OCI-LY3 (cell line): ENCODE measurements at regions not wholly inside any gene's neighbourhood (a gene's known extent, or its start where the extent isn't known, plus 50 kb on each side); places are given as distances from the start of the nearest gene placed in this dataset.

Source experiments
- EZH2phosphoT487 ChIP-seq: fragments of 200-600 bp; shearing (Covaris generic); IDR thresholded peaks from 2 replicates; pipeline ENCODE4 v1.6.1; 2018; ENCODE audit warnings: antibody characterized with exemption, mixed run types, low read depth
- TF ChIP-seq, protein P1 (sequence below): fragments of 200-600, 300-600 bp; sonication (generic); IDR thresholded peaks from 2 replicates; pipeline ENCODE4 v1.5.1; 2014; ENCODE audit warnings: antibody characterized with exemption, low read length, low read depth

DNA sequence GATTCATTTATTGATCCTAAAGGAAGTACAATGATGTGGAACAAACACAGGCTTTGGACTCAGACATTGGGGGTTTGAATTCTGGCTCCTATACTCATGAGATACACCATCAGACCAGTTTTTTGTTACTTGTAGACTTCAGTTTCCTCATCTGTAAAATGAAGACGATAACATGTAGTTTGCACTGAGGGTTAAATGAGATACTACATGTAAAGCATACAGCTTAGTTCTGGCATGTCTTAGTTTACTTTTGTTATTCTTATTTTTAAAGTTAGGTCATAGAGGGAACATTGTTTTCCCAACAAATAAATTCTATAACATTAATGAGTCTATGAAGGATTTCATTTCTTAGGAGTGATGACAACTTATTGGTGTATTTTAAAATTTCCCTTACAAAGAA lies 183.5 kb upstream of the FAM3C start:
- TF ChIP-seq EZH2phosphoT487: no peak
- TF ChIP-seq, protein P1, sequence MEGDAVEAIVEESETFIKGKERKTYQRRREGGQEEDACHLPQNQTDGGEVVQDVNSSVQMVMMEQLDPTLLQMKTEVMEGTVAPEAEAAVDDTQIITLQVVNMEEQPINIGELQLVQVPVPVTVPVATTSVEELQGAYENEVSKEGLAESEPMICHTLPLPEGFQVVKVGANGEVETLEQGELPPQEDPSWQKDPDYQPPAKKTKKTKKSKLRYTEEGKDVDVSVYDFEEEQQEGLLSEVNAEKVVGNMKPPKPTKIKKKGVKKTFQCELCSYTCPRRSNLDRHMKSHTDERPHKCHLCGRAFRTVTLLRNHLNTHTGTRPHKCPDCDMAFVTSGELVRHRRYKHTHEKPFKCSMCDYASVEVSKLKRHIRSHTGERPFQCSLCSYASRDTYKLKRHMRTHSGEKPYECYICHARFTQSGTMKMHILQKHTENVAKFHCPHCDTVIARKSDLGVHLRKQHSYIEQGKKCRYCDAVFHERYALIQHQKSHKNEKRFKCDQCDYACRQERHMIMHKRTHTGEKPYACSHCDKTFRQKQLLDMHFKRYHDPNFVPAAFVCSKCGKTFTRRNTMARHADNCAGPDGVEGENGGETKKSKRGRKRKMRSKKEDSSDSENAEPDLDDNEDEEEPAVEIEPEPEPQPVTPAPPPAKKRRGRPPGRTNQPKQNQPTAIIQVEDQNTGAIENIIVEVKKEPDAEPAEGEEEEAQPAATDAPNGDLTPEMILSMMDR: no peak
